Sigmoid colon (tissue), 4 donors: ENCODE measurements at regions not wholly inside any gene's neighbourhood (a gene's known extent, or its start where the extent isn't known, plus 50 kb on each side); places are given as distances from the start of the nearest gene placed in this dataset.

Experiments
- CTCF ChIP-seq, 4 experiments: fragments of 450-650 bp in 3 of 4; fragments of 200-600 bp in 1 of 4; IDR thresholded peaks; one replicate each; pipeline ENCODE4 v1.5.1; 2016 to 2019; ENCODE audit warnings: antibody characterized with exemption in 4 of 4, mild to moderate bottlenecking in 3 of 4, moderate library complexity in 2 of 4
- POLR2AphosphoS5 ChIP-seq, 4 donors: sonication (generic); formaldehyde crosslinking; IDR thresholded peaks; one replicate each; pipeline ENCODE4 v1.6.1; 2017; ENCODE audit warnings: antibody characterized with exemption in 4 of 4

DNA sequence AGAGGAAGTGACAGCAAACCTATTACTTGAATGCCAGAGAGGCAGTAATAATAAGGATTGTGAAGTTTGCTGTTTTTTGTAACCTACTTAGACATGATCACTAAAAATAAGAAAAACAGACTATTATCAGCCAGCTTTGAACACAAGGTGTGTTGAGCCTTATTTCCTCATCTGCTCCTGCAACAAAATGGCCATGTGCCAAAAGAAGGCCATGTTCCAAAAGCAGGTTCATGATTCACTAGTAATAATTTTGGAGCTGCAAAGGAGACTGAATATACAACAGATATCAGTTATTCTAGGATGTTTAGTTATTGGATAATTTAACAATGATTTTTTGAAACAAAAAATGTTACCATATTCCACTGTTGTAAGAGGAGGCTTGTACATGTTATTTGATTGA, 578.7 kb downstream of the SQOR start:
- TF ChIP-seq CTCF (IDR thresholded peaks at IDR 0.05) (no peak), POLR2AphosphoS5 (IDR thresholded peaks at IDR 0.05) (no peak)
